GM12878 (cell line): ENCODE measurements at regions not wholly inside any gene's neighbourhood (a gene's known extent, or its start where the extent isn't known, plus 50 kb on each side); places are given as distances from the start of the nearest gene placed in this dataset.

Source experiments
- ATAC-seq: fragments of 200-7000 bp; cut with Tn5 transposase; 3 replicates; pipeline ENCODE4 v1.9.1; 2020; ENCODE audit warnings: mild to moderate bottlenecking, moderate library complexity
- BruUV-seq: library from RNA; stranded (reverse); fragments of 400-500 nt; replicated peaks from 2 replicates; lab custom pipeline; 2021; lab: Mats Ljungman, UMichigan
- CTCF ChIA-PET: fragments of 300-600 bp; sonication (Branson Sonifier 250); formaldehyde crosslinking; extraction: SDS; loops from one replicate; lab custom pipeline; 2021; ENCODE audit warnings: inconsistent platforms; lab: Yijun Ruan, JAX
- POLR2A ChIA-PET: fragments of 350-600 bp; formaldehyde crosslinking; extraction: SDS; loops from one replicate; lab custom pipeline; 2021; ENCODE audit warnings: inconsistent platforms; lab: Charles Lee
- RAD21 ChIA-PET: fragments of 300-600 bp; sonication (Branson Sonifier 250); formaldehyde crosslinking; loops from one replicate; lab custom pipeline; 2023; ENCODE audit warnings: antibody characterized with exemption; ENCODE audit not compliant: unreplicated experiment; lab: Charles Lee
- SMC1A ChIA-PET: fragments of 300-600 bp; sonication (Branson Sonifier 250); formaldehyde crosslinking; loops from one replicate; lab custom pipeline; 2023; ENCODE audit not compliant: unreplicated experiment, uncharacterized antibody; lab: Charles Lee
- DNase-seq: peaks from one replicate; pipeline ENCODE4 v3.0.0-alpha.2; 2011; ENCODE audit warnings: low read depth, low spot score
- FAIRE-seq: peaks from 3 replicates; lab custom pipeline; 2011; peaks lifted over from hg19 to GRCh38; lab: Jason Lieb, UNC
- H2AFZ ChIP-seq: 2 replicates; pipeline ENCODE4 v1.6.0; 2011; ENCODE audit warnings: low read depth, low read length, control low read depth; ENCODE audit not compliant: control insufficient read depth
- H3K27ac ChIP-seq: 2 replicates; pipeline ENCODE4 v1.5.1; 2011; ENCODE audit warnings: control low read depth; ENCODE audit not compliant: control insufficient read depth, insufficient read depth
- H3K27me3 ChIP-seq, 2 experiments: replicated peaks in 1 of 2; 2 replicates each; pipeline versions ENCODE4 v1.6.0 to v1.6.1; 2011; ENCODE audit warnings: low read length in 1 of 2; ENCODE audit not compliant: control insufficient read depth in 2 of 2, insufficient read depth in 2 of 2
- H3K36me3 ChIP-seq, 2 experiments: 2 replicates each; pipeline ENCODE4 v1.5.1; 2011; ENCODE audit warnings: low read length in 1 of 2; ENCODE audit not compliant: control insufficient read depth in 2 of 2, insufficient read depth in 2 of 2
- H3K4me1 ChIP-seq: 2 replicates; pipeline ENCODE4 v1.6.1; 2011; ENCODE audit warnings: mild to moderate bottlenecking, low read length, moderate library complexity, mixed read lengths; ENCODE audit not compliant: control insufficient read depth, insufficient read depth
- H3K4me2 ChIP-seq: 2 replicates; pipeline ENCODE4 v1.6.0; 2011; ENCODE audit warnings: control low read depth; ENCODE audit not compliant: control insufficient read depth, insufficient read depth
- H3K4me3 ChIP-seq: fragments of 200-600 bp; sonication (generic); 2 replicates; pipeline ENCODE4 v1.5.1; 2016
- H3K79me2 ChIP-seq: 2 replicates; pipeline ENCODE4 v1.6.0; 2011; ENCODE audit warnings: low read length; ENCODE audit not compliant: control insufficient read depth, insufficient read depth
- H3K9ac ChIP-seq: 2 replicates; pipeline ENCODE4 v1.8.0; 2011; ENCODE audit warnings: low read length, control low read depth, mixed read lengths; ENCODE audit not compliant: control insufficient read depth, insufficient read depth
- H3K9me3 ChIP-seq: replicated peaks from 3 replicates; pipeline ENCODE4 v1.5.1; 2011; ENCODE audit warnings: mild to moderate bottlenecking, low read length; ENCODE audit not compliant: control insufficient read depth, insufficient read depth
- H4K20me1 ChIP-seq: 2 replicates; pipeline ENCODE4 v1.6.0; 2011; ENCODE audit not compliant: control insufficient read depth, insufficient read depth
- WGBS: methylation state at CpG from one replicate; pipeline ENCODE4 v1.1.6; 2016; ENCODE audit warnings: low lambda C conversion rate; ENCODE audit not compliant: insufficient replicate concordance, insufficient coverage; ENCODE audit errors: missing lambda C conversion rate; 5-methylcytosine and 5-hydroxymethylcytosine counted together
- in situ Hi-C: fragments of 300-500 bp; cut with MboI; formaldehyde crosslinking; loops from 9 replicates; pipeline ENCODE4 v1.14.3; 2018; ENCODE audit warnings: mixed read lengths
- intact Hi-C: fragments of 100-400 bp; cut with micrococcal nuclease; formaldehyde crosslinking; loops from one replicate; pipeline ENCODE4 v1.14.2; 2022; ENCODE audit not compliant: unreplicated experiment
- TF ChIP-seq, protein P1 (sequence below): fragments of 450-650 bp; IDR thresholded peaks from 2 replicates; pipeline ENCODE4 v1.6.1; 2017; ENCODE audit warnings: mild to moderate bottlenecking, low read depth, inconsistent platforms; ENCODE audit not compliant: poor library complexity, severe bottlenecking
- TF ChIP-seq, protein P2 (sequence below): IDR thresholded peaks from 2 replicates; pipeline ENCODE4 v1.6.1; 2012; ENCODE audit warnings: low read depth, low read length, improper control_type of control experiment

DNA sequence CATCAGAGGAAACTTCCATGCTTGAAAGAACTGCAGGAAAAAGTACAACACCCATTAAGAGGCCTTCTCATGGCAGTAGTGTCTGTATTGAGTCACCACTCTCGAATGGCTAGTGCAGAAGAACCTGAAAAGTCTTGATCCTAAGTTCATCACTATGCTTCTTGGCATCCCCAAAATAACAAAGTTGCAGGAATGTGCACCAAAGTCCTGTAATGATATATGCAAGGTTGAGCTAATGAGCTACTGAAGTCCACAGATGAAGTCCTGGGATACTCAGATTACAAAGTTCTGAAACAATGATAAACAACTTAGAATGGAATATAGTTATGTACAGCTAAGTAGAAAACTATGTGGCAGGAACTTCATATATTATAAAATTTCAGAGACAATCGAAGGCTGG lies 545.4 kb downstream of the FOXG1 start:
- no peaks in the 10 kb centered on the region for H3K4me1 ChIP-seq
- intact Hi-C loops, result no loop called here
- DNase-seq (no peak), ATAC-seq (no peak), FAIRE-seq (no peak)
- no peaks in the 10 kb centered on the region for H3K9me3 ChIP-seq
- H2AFZ ChIP-seq, result no peak overlapping the region
- ChIA-PET SMC1A (no interaction called here), CTCF (no interaction called here), RAD21 (no interaction called here), POLR2A (no interaction called here)
- H3K4me3 ChIP-seq, result no peak overlapping the region
- no peaks in the 10 kb centered on the region for H3K27me3 ChIP-seq
- H3K27ac ChIP-seq, result no peak overlapping the region
- TF ChIP-seq, protein P1, sequence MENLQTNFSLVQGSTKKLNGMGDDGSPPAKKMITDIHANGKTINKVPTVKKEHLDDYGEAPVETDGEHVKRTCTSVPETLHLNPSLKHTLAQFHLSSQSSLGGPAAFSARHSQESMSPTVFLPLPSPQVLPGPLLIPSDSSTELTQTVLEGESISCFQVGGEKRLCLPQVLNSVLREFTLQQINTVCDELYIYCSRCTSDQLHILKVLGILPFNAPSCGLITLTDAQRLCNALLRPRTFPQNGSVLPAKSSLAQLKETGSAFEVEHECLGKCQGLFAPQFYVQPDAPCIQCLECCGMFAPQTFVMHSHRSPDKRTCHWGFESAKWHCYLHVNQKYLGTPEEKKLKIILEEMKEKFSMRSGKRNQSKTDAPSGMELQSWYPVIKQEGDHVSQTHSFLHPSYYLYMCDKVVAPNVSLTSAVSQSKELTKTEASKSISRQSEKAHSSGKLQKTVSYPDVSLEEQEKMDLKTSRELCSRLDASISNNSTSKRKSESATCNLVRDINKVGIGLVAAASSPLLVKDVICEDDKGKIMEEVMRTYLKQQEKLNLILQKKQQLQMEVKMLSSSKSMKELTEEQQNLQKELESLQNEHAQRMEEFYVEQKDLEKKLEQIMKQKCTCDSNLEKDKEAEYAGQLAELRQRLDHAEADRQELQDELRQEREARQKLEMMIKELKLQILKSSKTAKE, result no peak
- H3K79me2 ChIP-seq, result no peaks in the 10 kb centered on the region
- H3K4me2 ChIP-seq, result no peak overlapping the region
- H3K36me3 ChIP-seq, result no peaks in the 10 kb centered on the region
- in situ Hi-C loops, result no loop called here
- WGBS, result 0% methylated on average over 2 of the region's 2 CpGs
- H3K9ac ChIP-seq, result no peak overlapping the region
- BruUV-seq, result no TSS peak
- H4K20me1 ChIP-seq, result no peaks in the 10 kb centered on the region

DNA sequence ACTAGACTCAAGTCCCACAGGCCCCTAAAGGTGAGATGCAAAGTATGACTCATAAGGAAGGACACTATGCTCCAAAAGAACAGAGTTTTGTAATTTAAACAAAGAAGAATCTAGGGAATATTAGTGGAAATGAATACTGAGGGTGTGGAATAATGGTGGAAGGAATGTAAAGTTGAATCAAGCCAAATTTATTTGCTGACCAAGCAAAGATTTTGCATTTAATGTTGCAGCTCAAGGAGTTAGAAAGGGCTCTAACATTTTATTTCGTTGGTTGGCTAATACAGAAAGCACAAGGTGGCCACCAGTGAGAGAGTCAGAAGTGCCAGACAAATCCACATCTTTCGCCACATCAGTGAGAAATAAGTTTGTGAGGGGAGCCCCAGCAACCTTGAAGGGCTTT lies 550.3 kb downstream of the FOXG1 start:
- intact Hi-C loops, result no loop called here
- TF ChIP-seq, protein P2, sequence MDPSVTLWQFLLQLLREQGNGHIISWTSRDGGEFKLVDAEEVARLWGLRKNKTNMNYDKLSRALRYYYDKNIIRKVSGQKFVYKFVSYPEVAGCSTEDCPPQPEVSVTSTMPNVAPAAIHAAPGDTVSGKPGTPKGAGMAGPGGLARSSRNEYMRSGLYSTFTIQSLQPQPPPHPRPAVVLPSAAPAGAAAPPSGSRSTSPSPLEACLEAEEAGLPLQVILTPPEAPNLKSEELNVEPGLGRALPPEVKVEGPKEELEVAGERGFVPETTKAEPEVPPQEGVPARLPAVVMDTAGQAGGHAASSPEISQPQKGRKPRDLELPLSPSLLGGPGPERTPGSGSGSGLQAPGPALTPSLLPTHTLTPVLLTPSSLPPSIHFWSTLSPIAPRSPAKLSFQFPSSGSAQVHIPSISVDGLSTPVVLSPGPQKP, result no peak
- TF ChIP-seq, all 136 proteins: peak for 0

More for the DNA sequence above, 550.3 kb downstream of the FOXG1 start:
- in situ Hi-C loops, result no loop called here
- no peaks in the 10 kb centered on the region for H3K36me3 ChIP-seq
- no peaks in the 10 kb centered on the region for H3K4me1 ChIP-seq
- BruUV-seq, result no TSS peak
- no peaks in the 10 kb centered on the region for H3K9me3 ChIP-seq
- H3K9ac ChIP-seq, result no peak overlapping the region
- H4K20me1 ChIP-seq, result no peaks in the 10 kb centered on the region
- RAD21 ChIA-PET, result no interaction called here
- H3K79me2 ChIP-seq, result no peaks in the 10 kb centered on the region
- H3K27me3 ChIP-seq, result no peaks in the 10 kb centered on the region
- H3K4me2 ChIP-seq, result no peak overlapping the region
- H3K27ac ChIP-seq, result no peak overlapping the region
- SMC1A ChIA-PET, result no interaction called here
- H2AFZ ChIP-seq, result no peak overlapping the region
- H3K4me3 ChIP-seq, result no peak overlapping the region
- CTCF ChIA-PET, result no interaction called here
- ATAC-seq (no peak), DNase-seq (no peak), FAIRE-seq (no peak)
- WGBS, result 0% methylated on average over 2 of the region's 2 CpGs
- POLR2A ChIA-PET, result no interaction called here
